B cell (primary cell): ENCODE measurements at regions not wholly inside any gene's neighbourhood (a gene's known extent, or its start where the extent isn't known, plus 50 kb on each side); places are given as distances from the start of the nearest gene placed in this dataset.

ENCODE experiments used
- EZH2 ChIP-seq: IDR thresholded peaks from 2 replicates; pipeline ENCODE4 v1.6.1; 2012; ENCODE audit warnings: borderline replicate concordance, low read depth, mild to moderate bottlenecking, moderate library complexity, low read length; ENCODE audit not compliant: insufficient read depth, poor library complexity, severe bottlenecking
- TF ChIP-seq, protein P1 (sequence below): fragments of 200-600 bp; IDR thresholded peaks from one replicate; pipeline ENCODE4 v1.8.0; 2022; ENCODE audit warnings: antibody characterized with exemption, mild to moderate bottlenecking

DNA sequence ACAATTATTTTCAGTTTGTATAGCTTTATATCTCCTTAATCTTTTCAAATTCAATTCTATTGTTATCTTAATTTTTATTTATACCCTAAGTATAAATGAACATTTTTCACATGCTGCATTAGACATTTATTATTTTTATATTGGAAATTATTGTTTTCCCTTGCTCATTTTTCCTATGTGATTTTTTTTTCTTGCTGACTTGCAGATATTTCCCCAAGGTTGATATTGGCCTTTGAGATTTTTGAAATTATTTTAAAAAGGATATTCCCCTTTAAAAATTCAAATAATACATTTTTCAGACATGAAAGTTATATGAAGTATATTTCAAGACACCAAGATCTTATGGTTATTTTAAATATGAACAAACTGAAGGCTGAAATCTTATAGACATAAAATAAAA is 234.2 kb downstream of the TRIM36 start:
- TF ChIP-seq, protein P1, sequence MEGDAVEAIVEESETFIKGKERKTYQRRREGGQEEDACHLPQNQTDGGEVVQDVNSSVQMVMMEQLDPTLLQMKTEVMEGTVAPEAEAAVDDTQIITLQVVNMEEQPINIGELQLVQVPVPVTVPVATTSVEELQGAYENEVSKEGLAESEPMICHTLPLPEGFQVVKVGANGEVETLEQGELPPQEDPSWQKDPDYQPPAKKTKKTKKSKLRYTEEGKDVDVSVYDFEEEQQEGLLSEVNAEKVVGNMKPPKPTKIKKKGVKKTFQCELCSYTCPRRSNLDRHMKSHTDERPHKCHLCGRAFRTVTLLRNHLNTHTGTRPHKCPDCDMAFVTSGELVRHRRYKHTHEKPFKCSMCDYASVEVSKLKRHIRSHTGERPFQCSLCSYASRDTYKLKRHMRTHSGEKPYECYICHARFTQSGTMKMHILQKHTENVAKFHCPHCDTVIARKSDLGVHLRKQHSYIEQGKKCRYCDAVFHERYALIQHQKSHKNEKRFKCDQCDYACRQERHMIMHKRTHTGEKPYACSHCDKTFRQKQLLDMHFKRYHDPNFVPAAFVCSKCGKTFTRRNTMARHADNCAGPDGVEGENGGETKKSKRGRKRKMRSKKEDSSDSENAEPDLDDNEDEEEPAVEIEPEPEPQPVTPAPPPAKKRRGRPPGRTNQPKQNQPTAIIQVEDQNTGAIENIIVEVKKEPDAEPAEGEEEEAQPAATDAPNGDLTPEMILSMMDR = no peak
- TF ChIP-seq EZH2 = no peak
